H1 (cell line): ENCODE measurements at regions not wholly inside any gene's neighbourhood (a gene's known extent, or its start where the extent isn't known, plus 50 kb on each side); places are given as distances from the start of the nearest gene placed in this dataset.

Experiments used
- CTCF ChIA-PET: fragments of 300-600 bp; sonication (Branson Sonifier 250); formaldehyde crosslinking; loops from one replicate; lab custom pipeline; 2021; ENCODE audit not compliant: partially characterized antibody; lab: Charles Lee
- POLR2A ChIA-PET: fragments of 300-600 bp; sonication (Branson Sonifier 250); formaldehyde crosslinking; loops from one replicate; lab custom pipeline; 2021; ENCODE audit warnings: inconsistent platforms; ENCODE audit not compliant: partially characterized antibody; lab: Charles Lee
- DNase-seq, 2 experiments: peaks; one replicate each; pipeline versions ENCODE4 v3.0.0 to v3.0.0-alpha.2; 2010 to 2022; ENCODE audit warnings: low spot score in 2 of 2, low read depth in 1 of 2, mixed read lengths in 1 of 2
- FAIRE-seq: peaks from 2 replicates; lab custom pipeline; 2011; peaks lifted over from hg19 to GRCh38; lab: Jason Lieb, UNC
- H2AFZ ChIP-seq: 2 replicates; pipeline ENCODE4 v1.8.1; 2012; ENCODE audit warnings: low read length, inconsistent platforms
- H2AK5ac ChIP-seq: 2 replicates; pipeline ENCODE4 v1.6.1; 2013; ENCODE audit warnings: low read depth, low read length
- H2BK120ac ChIP-seq: replicated peaks from 2 replicates; pipeline ENCODE3; 2013; ENCODE audit warnings: low read depth, low read length, inconsistent platforms
- H2BK12ac ChIP-seq: 2 replicates; pipeline ENCODE4 v1.6.1; 2013; ENCODE audit warnings: low read depth, low read length
- H2BK15ac ChIP-seq: 2 replicates; pipeline ENCODE4 v1.6.1; 2013; ENCODE audit warnings: low read length
- H2BK20ac ChIP-seq: 2 replicates; pipeline ENCODE4 v1.6.1; 2013; ENCODE audit warnings: low read length
- H2BK5ac ChIP-seq: 2 replicates; pipeline ENCODE4 v1.6.1; 2013; ENCODE audit warnings: low read depth, low read length
- H3K14ac ChIP-seq: 2 replicates; pipeline ENCODE4 v1.6.1; 2013; ENCODE audit warnings: inconsistent platforms; ENCODE audit not compliant: insufficient read length
- H3K18ac ChIP-seq: 2 replicates; pipeline ENCODE4 v1.6.1; 2013; ENCODE audit warnings: low read length; ENCODE audit errors: extremely low read depth
- H3K23ac ChIP-seq: 2 replicates; pipeline ENCODE4 v1.6.1; 2013; ENCODE audit warnings: inconsistent platforms; ENCODE audit not compliant: insufficient read length
- H3K23me2 ChIP-seq: 2 replicates; pipeline ENCODE4 v1.6.1; 2013; ENCODE audit warnings: low read depth, low read length
- H3K27ac ChIP-seq: 2 replicates; pipeline ENCODE4 v1.6.1; 2011; ENCODE audit warnings: low read depth, low read length, inconsistent platforms
- H3K27me3 ChIP-seq, 4 experiments: replicated peaks in 1 of 4; 1 replicate in 1 of 4; 2 replicates in 3 of 4; pipeline versions ENCODE4 v1.6.1 to v1.8.1; 2011 to 2013; ENCODE audit warnings: low read length in 3 of 4, mild to moderate bottlenecking in 3 of 4, inconsistent platforms in 2 of 4, mixed read lengths in 2 of 4, moderate library complexity in 1 of 4; ENCODE audit not compliant: control insufficient read depth in 3 of 4, insufficient read depth in 3 of 4; ENCODE audit errors: extremely low read depth in 1 of 4
- H3K36me3 ChIP-seq, 4 experiments: 2 replicates each; pipeline versions ENCODE4 v1.6.1 to v1.8.1; 2011 to 2013; ENCODE audit warnings: mild to moderate bottlenecking in 4 of 4, low read length in 3 of 4, moderate library complexity in 2 of 4, control low read depth in 1 of 4, inconsistent platforms in 1 of 4; ENCODE audit not compliant: insufficient read depth in 4 of 4, control insufficient read depth in 2 of 4
- H3K4ac ChIP-seq: replicated peaks from 2 replicates; pipeline ENCODE3; 2013; ENCODE audit warnings: low read length, low read depth, mixed read lengths, inconsistent platforms; ENCODE audit not compliant: insufficient read length
- H3K4me1 ChIP-seq, 4 experiments: replicated peaks in 1 of 4; 1 replicate in 1 of 4; 2 replicates in 3 of 4; pipeline versions ENCODE4 v1.6.1 to v1.8.1; 2011 to 2013; ENCODE audit warnings: low read length in 3 of 4, inconsistent platforms in 2 of 4, mixed read lengths in 1 of 4; ENCODE audit not compliant: insufficient read depth in 4 of 4, control insufficient read depth in 3 of 4
- H3K4me2 ChIP-seq, 2 experiments: 2 replicates each; pipeline versions ENCODE4 v1.6.1 to v1.8.1; 2011 to 2013; ENCODE audit warnings: low read depth in 2 of 2, low read length in 2 of 2, control low read depth in 1 of 2, inconsistent platforms in 1 of 2, mild to moderate bottlenecking in 1 of 2; ENCODE audit not compliant: insufficient read depth in 1 of 2
- H3K4me3 ChIP-seq, 4 experiments: fragments of 200-600, 300-600 bp in 1 of 4; sonication (generic), shearing (Covaris generic), sonication (Bioruptor Twin) in 1 of 4; 2 replicates each; pipeline versions ENCODE4 v1.5.1 to v1.8.1; 2011 to 2016; ENCODE audit warnings: low read length in 4 of 4, low read depth in 3 of 4, control low read depth in 2 of 4, inconsistent platforms in 2 of 4, mild to moderate bottlenecking in 2 of 4, mixed read lengths in 1 of 4, moderate library complexity in 1 of 4; ENCODE audit not compliant: insufficient read depth in 2 of 4; ENCODE audit errors: extremely low read depth in 1 of 4
- H3K56ac ChIP-seq: replicated peaks from 2 replicates; pipeline ENCODE3; 2013; ENCODE audit warnings: low read depth, mild to moderate bottlenecking, mixed read lengths, low read length, inconsistent platforms; ENCODE audit not compliant: insufficient read length
- H3K79me1 ChIP-seq: 2 replicates; pipeline ENCODE4 v1.6.1; 2013; ENCODE audit warnings: low read depth, low read length, control low read depth
- H3K79me2 ChIP-seq, 2 experiments: 2 replicates each; pipeline versions ENCODE4 v1.6.1 to v1.8.1; 2012 to 2013; ENCODE audit warnings: low read length in 2 of 2, mild to moderate bottlenecking in 2 of 2, inconsistent platforms in 1 of 2; ENCODE audit not compliant: insufficient read depth in 2 of 2, control insufficient read depth in 1 of 2
- H3K9ac ChIP-seq, 4 experiments: replicated peaks in 1 of 4; 1 replicate in 1 of 4; 2 replicates in 3 of 4; pipeline versions ENCODE4 v1.6.1 to v1.8.1; 2011 to 2013; ENCODE audit warnings: low read depth in 3 of 4, low read length in 3 of 4, control low read depth in 2 of 4, mild to moderate bottlenecking in 2 of 4, moderate library complexity in 2 of 4, inconsistent platforms in 1 of 4; ENCODE audit errors: extremely low read depth in 1 of 4
- H3K9me3 ChIP-seq, 2 experiments: 2 replicates each; pipeline versions ENCODE4 v1.6.1 to v1.8.1; 2012 to 2013; ENCODE audit warnings: mild to moderate bottlenecking in 2 of 2, moderate library complexity in 2 of 2, control low read depth in 1 of 2, inconsistent platforms in 1 of 2, low read depth in 1 of 2, low read length in 1 of 2, mixed read lengths in 1 of 2; ENCODE audit not compliant: insufficient read depth in 2 of 2
- H4K20me1 ChIP-seq, 2 experiments: replicated peaks in 1 of 2; 2 replicates each; pipeline versions ENCODE3 to v1.8.1; 2011 to 2013; ENCODE audit warnings: inconsistent platforms in 2 of 2, low read length in 2 of 2, mild to moderate bottlenecking in 1 of 2; ENCODE audit not compliant: insufficient read depth in 2 of 2, control insufficient read depth in 1 of 2
- H4K5ac ChIP-seq: 2 replicates; pipeline ENCODE4 v1.6.1; 2013; ENCODE audit warnings: low read length, low read depth, mixed read lengths, inconsistent platforms; ENCODE audit not compliant: insufficient read length
- H4K8ac ChIP-seq: 2 replicates; pipeline ENCODE4 v1.8.0; 2013; ENCODE audit warnings: mild to moderate bottlenecking, moderate library complexity, low read length, inconsistent platforms; ENCODE audit not compliant: insufficient read depth; ENCODE audit errors: extremely low read depth
- H4K91ac ChIP-seq: replicated peaks from 2 replicates; pipeline ENCODE3; 2013; ENCODE audit warnings: low read length, mixed read lengths, inconsistent platforms; ENCODE audit not compliant: insufficient read length
- BACH1 ChIP-seq: IDR thresholded peaks from 2 replicates; pipeline ENCODE4 v1.6.1; 2012; ENCODE audit warnings: low read length, improper control_type of control experiment
- EZH2 ChIP-seq: fragments of 200-600 bp; sonication (generic); IDR thresholded peaks from 2 replicates; pipeline ENCODE4 v1.7.1; 2012; ENCODE audit warnings: low read depth, mild to moderate bottlenecking, moderate library complexity, low read length, inconsistent platforms; ENCODE audit not compliant: severe bottlenecking
- HDAC2 ChIP-seq, 2 experiments: fragments of 300-600 bp in 1 of 2; sonication (generic) in 1 of 2; IDR thresholded peaks; 2 replicates each; pipeline ENCODE4 v1.6.1; 2011 to 2012; ENCODE audit warnings: low read depth in 2 of 2, low read length in 2 of 2, mild to moderate bottlenecking in 2 of 2, moderate library complexity in 2 of 2, borderline replicate concordance in 1 of 2, inconsistent platforms in 1 of 2
- KDM4A ChIP-seq: IDR thresholded peaks from one replicate; pipeline ENCODE4 v1.7.1; 2012; ENCODE audit warnings: low read depth, mild to moderate bottlenecking, moderate library complexity, low read length, inconsistent platforms; ENCODE audit not compliant: severe bottlenecking
- PHF8 ChIP-seq: fragments of 200-600 bp; sonication (generic); conservative IDR thresholded peaks from 2 replicates; pipeline ENCODE4 v1.7.1; 2012; ENCODE audit warnings: low read depth, mild to moderate bottlenecking, inconsistent platforms, low read length, moderate library complexity
- RXRA ChIP-seq: IDR thresholded peaks from 2 replicates; pipeline ENCODE4 v1.6.1; 2011; ENCODE audit warnings: low read depth, mild to moderate bottlenecking, low read length, moderate library complexity; ENCODE audit not compliant: insufficient read depth
- USF2 ChIP-seq: IDR thresholded peaks from 2 replicates; pipeline ENCODE4 v1.6.1; 2011; ENCODE audit warnings: low read length, improper control_type of control experiment
- YY1 ChIP-seq: IDR thresholded peaks from 2 replicates; pipeline ENCODE4 v1.6.1; 2011; ENCODE audit warnings: low read depth, mild to moderate bottlenecking, low read length
- WGBS, 2 experiments: shearing (Covaris generic) in 1 of 2; methylation state at CpG; one replicate each; pipeline versions ENCODE4 v1.1.6 to v1.1.7; 2013 to 2015; ENCODE audit warnings: low lambda C conversion rate in 2 of 2, mixed read lengths in 2 of 2, inconsistent platforms in 1 of 2, low coverage in 1 of 2, missing lambda C conversion rate in 1 of 2; ENCODE audit not compliant: insufficient replicate concordance in 2 of 2, insufficient coverage in 1 of 2, insufficient read length in 1 of 2; ENCODE audit errors: extremely low coverage in 1 of 2, missing lambda C conversion rate in 1 of 2; 5-methylcytosine and 5-hydroxymethylcytosine counted together

GRCh38 chr2:62413116-62413663 is 92.8 kb downstream of the TMEM17 start:
- Histone ChIP-seq H4K8ac (no peak overlapping the region), H3K4me3 (no peak overlapping the region), H3K4ac (no peak overlapping the region), H3K14ac (no peak overlapping the region), H2AFZ (no peak overlapping the region), H3K36me3 (no peaks in the 10 kb centered on the region), H3K56ac (no peak overlapping the region), H2BK12ac (peak overlapping the region; percentile 64; the same call in 1 of the 2 replicates), H3K79me2 (no peaks in the 10 kb centered on the region), H3K4me2 (no peak overlapping the region), H3K23ac (no peak overlapping the region), H3K79me1 (no peaks in the 10 kb centered on the region), H3K9ac (no peak overlapping the region), H3K23me2 (no peaks in the 10 kb centered on the region), H3K4me1 (peaks cover 7 to 10% (median 8%) of the 10 kb centered on the region in 4 experiments; a peak in 6 of 7 replicates), H2BK120ac (no peak overlapping the region), H4K20me1 (no peaks in the 10 kb centered on the region), H2AK5ac (no peak overlapping the region), H3K27ac (no peak overlapping the region), H2BK15ac (no peak overlapping the region), H2BK5ac (no peak overlapping the region), H3K18ac (no peak overlapping the region), H4K91ac (no peak overlapping the region), H4K5ac (no peak overlapping the region), H3K27me3 (no peaks in the 10 kb centered on the region), H3K9me3 (no peaks in the 10 kb centered on the region), H2BK20ac (peak overlapping the region; percentile 88; the same call in 1 of the 2 replicates)
- POLR2A ChIA-PET: interaction anchor here (0.5 kb wide), 1 partner anchor 600 kb away, joined by 3 read pairs; no protein-coding TSS in a partner anchor
- TF ChIP-seq USF2: no peak
- TF ChIP-seq BACH1: no peak
- no peak for TF ChIP-seq YY1
- TF ChIP-seq KDM4A: no peak
- TF ChIP-seq RXRA: no peak
- no peak for TF ChIP-seq PHF8
- no peak for TF ChIP-seq EZH2
- no peak for TF ChIP-seq HDAC2 (IDR thresholded peaks at IDR 0.05; ENCODE audit: borderline replicate concordance in 1 of 2, low read depth in 2 of 2, low read length in 2 of 2)
- CTCF ChIA-PET: interaction anchor here (0.5 to 3.0 kb wide), 18 partner anchors 11 to 925 kb away, joined by 3 to 16 read pairs (median 3); no protein-coding TSS in a partner anchor
- FAIRE-seq: no peak
- DNase-seq: no peak
- 86% methylated on average over 7 of the region's 7 CpGs; no CpG with 5 or more reads in 1 of the 2 experiments for WGBS, 2 experiments
